SK-N-SH treated with all-trans-retinoic acid at 6 μM for 48 hours (cell line): ENCODE measurements at regions not wholly inside any gene's neighbourhood (a gene's known extent, or its start where the extent isn't known, plus 50 kb on each side); places are given as distances from the start of the nearest gene placed in this dataset.

Experiments
- ATAC-seq: fragments of 200-7000 bp; cut with Tn5 transposase; 3 replicates; pipeline ENCODE4 v1.9.1; 2020; ENCODE audit warnings: mild to moderate bottlenecking, moderate library complexity
- ARNTL ChIP-seq: fragments of 450-650 bp; formaldehyde crosslinking; IDR thresholded peaks from 2 replicates; pipeline ENCODE4 v1.5.0; 2020; ENCODE audit warnings: low read depth, mild to moderate bottlenecking, moderate library complexity, borderline replicate concordance
- BACH2 ChIP-seq: fragments of 250-450 bp; sonication (Bioruptor Pico); IDR thresholded peaks from 2 replicates; pipeline ENCODE4 v1.9.0; 2021; ENCODE audit warnings: mild to moderate bottlenecking, borderline replicate concordance
- CREB5 ChIP-seq: fragments of 250-450 bp; sonication (Bioruptor Pico); IDR thresholded peaks from 2 replicates; pipeline ENCODE4 v1.5.1; 2020; ENCODE audit warnings: low read depth, mild to moderate bottlenecking, moderate library complexity
- CSDC2 ChIP-seq: fragments of 250-450 bp; sonication (Bioruptor Pico); IDR thresholded peaks from 2 replicates; pipeline ENCODE4 v1.5.0; 2020; ENCODE audit warnings: mild to moderate bottlenecking, moderate library complexity
- CSRNP3 ChIP-seq: fragments of 250-450 bp; sonication (Bioruptor Pico); IDR thresholded peaks from 2 replicates; pipeline ENCODE4 v1.5.1; 2021; ENCODE audit warnings: mild to moderate bottlenecking, moderate library complexity
- ESRRG ChIP-seq: fragments of 250-450 bp; sonication (Bioruptor Pico); IDR thresholded peaks from 2 replicates; pipeline ENCODE4 v1.6.1; 2021; ENCODE audit warnings: mild to moderate bottlenecking
- GLIS3 ChIP-seq: fragments of 250-450 bp; sonication (Bioruptor Pico); IDR thresholded peaks from 2 replicates; pipeline ENCODE4 v1.5.0; 2020; ENCODE audit warnings: mild to moderate bottlenecking, moderate library complexity
- ISL1 ChIP-seq: fragments of 250-450 bp; sonication (Bioruptor Pico); IDR thresholded peaks from 2 replicates; pipeline ENCODE4 v2.1.2; 2022; ENCODE audit warnings: mild to moderate bottlenecking, moderate library complexity
- OSR1 ChIP-seq: fragments of 250-450 bp; sonication (Bioruptor Pico); IDR thresholded peaks from 2 replicates; pipeline ENCODE4 v1.8.0; 2022; ENCODE audit warnings: moderate library complexity, mild to moderate bottlenecking, inconsistent platforms
- POU6F1 ChIP-seq: fragments of 250-450 bp; sonication (Bioruptor Pico); IDR thresholded peaks from 2 replicates; pipeline ENCODE4 v1.8.0; 2021; ENCODE audit warnings: low read depth, mild to moderate bottlenecking, moderate library complexity, borderline replicate concordance
- SNAI2 ChIP-seq: fragments of 250-450 bp; sonication (Bioruptor Pico); IDR thresholded peaks from 2 replicates; pipeline ENCODE4 v1.5.0; 2020; ENCODE audit warnings: mild to moderate bottlenecking, moderate library complexity
- TCF4 ChIP-seq: fragments of 250-450 bp; sonication (Bioruptor Pico); IDR thresholded peaks from 2 replicates; pipeline ENCODE4 v1.8.0; 2021; ENCODE audit warnings: mild to moderate bottlenecking, moderate library complexity, borderline replicate concordance
- TOX ChIP-seq: fragments of 250-450 bp; sonication (Bioruptor Pico); IDR thresholded peaks from 2 replicates; pipeline ENCODE4 v1.8.0; 2021; ENCODE audit warnings: mild to moderate bottlenecking, moderate library complexity, borderline replicate concordance
- TSHZ2 ChIP-seq: fragments of 250-450 bp; sonication (Bioruptor Pico); IDR thresholded peaks from 2 replicates; pipeline ENCODE4 v1.5.0; 2020; ENCODE audit warnings: mild to moderate bottlenecking, moderate library complexity
- ZC3H10 ChIP-seq: fragments of 250-450 bp; sonication (Bioruptor Pico); IDR thresholded peaks from 2 replicates; pipeline ENCODE4 v1.5.1; 2021; ENCODE audit warnings: mild to moderate bottlenecking, moderate library complexity
- ZFP3 ChIP-seq: fragments of 250-450 bp; sonication (Bioruptor Pico); IDR thresholded peaks from 2 replicates; pipeline ENCODE4 v1.5.0; 2020; ENCODE audit warnings: mild to moderate bottlenecking, moderate library complexity
- ZFP30 ChIP-seq: fragments of 450-650 bp; formaldehyde crosslinking; IDR thresholded peaks from 2 replicates; pipeline ENCODE4 v1.5.0; 2022; ENCODE audit warnings: mild to moderate bottlenecking, moderate library complexity
- ZNF565 ChIP-seq: fragments of 450-650 bp; formaldehyde crosslinking; conservative IDR thresholded peaks from 2 replicates; pipeline ENCODE4 v1.5.0; 2020; ENCODE audit warnings: low read depth, mild to moderate bottlenecking, moderate library complexity
- ZNF70 ChIP-seq: fragments of 450-650 bp; formaldehyde crosslinking; IDR thresholded peaks from 2 replicates; pipeline ENCODE4 v1.5.0; 2020; ENCODE audit warnings: mild to moderate bottlenecking, moderate library complexity
- ZNF8 ChIP-seq: fragments of 450-650 bp; formaldehyde crosslinking; IDR thresholded peaks from 2 replicates; pipeline ENCODE4 v1.5.0; 2020; ENCODE audit warnings: mild to moderate bottlenecking, moderate library complexity

GRCh38 chrX:45424326-45424725 lies 223.7 kb upstream of the DIPK2B start:
- TF ChIP-seq POU6F1 (CRISPR knock-in tag) (no peak), CSDC2 (CRISPR knock-in tag) (no peak), CSRNP3 (CRISPR knock-in tag) (no peak), SNAI2 (CRISPR knock-in tag) (no peak), ZNF70 (CRISPR knock-in tag) (no peak), ZNF8 (no peak), ESRRG (CRISPR knock-in tag) (no peak), GLIS3 (CRISPR knock-in tag) (no peak), ZFP3 (CRISPR knock-in tag) (no peak), OSR1 (CRISPR knock-in tag) (no peak), ISL1 (CRISPR knock-in tag) (no peak), ARNTL (no peak), ZC3H10 (CRISPR knock-in tag) (no peak)
- no peak for ATAC-seq

- ATAC-seq, result peak; percentile 39; the same call in 1 of the 3 replicates
- TF ChIP-seq ZFP30 (no peak), BACH2 (CRISPR knock-in tag) (no peak), TOX (CRISPR knock-in tag) (no peak), CSDC2 (CRISPR knock-in tag) (no peak), GLIS3 (CRISPR knock-in tag) (no peak), TCF4 (no peak), ISL1 (CRISPR knock-in tag) (no peak), CREB5 (CRISPR knock-in tag) (no peak), TSHZ2 (CRISPR knock-in tag) (no peak), ZNF565 (CRISPR knock-in tag) (no peak), ZC3H10 (CRISPR knock-in tag) (no peak), POU6F1 (CRISPR knock-in tag) (no peak), ZFP3 (CRISPR knock-in tag) (no peak)
These were observed 221.7 kb upstream of the DIPK2B start for GRCh38 chrX:45422216-45422925.

DNA sequence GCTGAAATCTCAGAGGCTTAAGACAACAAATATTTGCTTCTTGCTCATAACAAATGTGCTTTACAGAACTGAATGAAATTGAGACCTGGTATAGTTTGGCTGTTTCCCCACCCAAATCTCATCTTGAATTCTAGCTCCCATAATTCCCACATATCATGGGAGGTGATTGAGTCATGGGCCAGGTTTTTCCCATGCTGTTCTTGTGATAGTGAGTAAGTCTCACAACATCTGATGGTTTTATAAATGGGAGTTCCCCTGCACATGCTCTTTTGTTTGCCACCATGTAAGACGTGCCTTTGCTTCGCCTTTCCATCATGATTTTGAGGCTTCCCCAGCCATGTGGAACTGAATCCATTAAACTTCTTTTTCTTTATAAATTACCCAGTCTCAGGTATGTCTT lies 221.1 kb upstream of the DIPK2B start:
- ATAC-seq, result no peak
- TF ChIP-seq CREB5 (CRISPR knock-in tag) (no peak), BACH2 (CRISPR knock-in tag) (no peak), SNAI2 (CRISPR knock-in tag) (no peak), GLIS3 (CRISPR knock-in tag) (no peak), OSR1 (CRISPR knock-in tag) (no peak)
- TF ChIP-seq, all 23 proteins: peak for 0
